Effector CD8-positive, alpha-beta T cell (primary cell): ENCODE measurements at regions not wholly inside any gene's neighbourhood (a gene's known extent, or its start where the extent isn't known, plus 50 kb on each side); places are given as distances from the start of the nearest gene placed in this dataset.
"Not testable (repeated sequence)": the region's sequence is repeated elsewhere in the genome, so short reads cannot be mapped to it uniquely, and the experiment has no call there.

Source experiments
- DNase-seq: peaks from one replicate; lab custom pipeline; 2025; lab: John Stamatoyannopoulos, UW

GRCh38 chr9:129561594-129562281, 59.2 kb downstream of the C9orf50 start:
- DNase-seq, result no peak

GRCh38 chr9:129560881-129561306, 60.0 kb downstream of the C9orf50 start:
- no peak for DNase-seq

GRCh38 chr9:129559506-129559881, 61.4 kb downstream of the C9orf50 start:
- DNase-seq, result no peak

- no peak for DNase-seq
These were observed 62.1 kb downstream of the C9orf50 start for GRCh38 chr9:129558551-129559505.

GRCh38 chr9:129558063-129558550, 62.8 kb downstream of the C9orf50 start:
- DNase-seq, result no peak

DNA sequence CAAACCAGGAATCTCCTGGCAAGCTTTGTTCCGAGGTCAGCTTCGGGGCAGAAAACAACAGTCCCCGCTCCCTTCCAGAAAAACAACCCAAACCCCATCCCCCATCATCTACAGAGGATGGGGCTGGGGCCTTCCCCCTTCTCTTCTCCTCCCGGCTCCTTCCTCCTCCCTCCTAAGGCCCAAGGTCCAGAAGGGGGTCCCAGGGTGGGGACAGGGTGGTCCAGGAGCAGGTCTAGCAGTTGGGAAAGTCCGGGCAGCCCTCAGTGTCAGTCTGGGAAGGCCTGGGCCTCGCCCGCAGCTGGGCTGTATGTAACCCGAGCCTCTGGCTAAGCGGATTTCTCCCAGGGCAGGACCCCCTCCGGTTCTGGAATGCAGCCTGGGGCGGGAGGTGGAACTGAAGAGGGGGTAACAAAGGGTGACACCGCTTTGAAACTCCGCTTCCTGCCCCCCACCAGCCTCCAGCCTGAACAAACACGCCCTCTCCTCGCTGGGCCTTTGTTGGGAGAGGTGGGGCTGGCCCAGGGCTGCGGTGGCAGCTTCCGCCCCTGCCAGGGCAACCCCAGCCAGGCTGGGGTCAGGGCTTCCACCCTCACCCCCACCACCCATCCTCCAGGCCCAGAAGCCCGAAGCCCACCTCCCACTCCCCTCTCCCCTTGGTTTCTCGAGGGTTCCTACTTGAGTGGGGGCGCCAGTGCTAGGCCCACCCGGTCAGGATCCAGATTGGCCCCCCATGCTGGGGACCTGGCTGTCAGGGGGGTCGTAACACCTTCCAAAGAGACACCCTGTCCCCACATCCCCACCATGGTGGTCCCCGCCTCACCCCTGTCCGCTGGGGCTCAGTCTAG, 63.5 kb downstream of the C9orf50 start:
- DNase-seq, result no peak

- no peak for DNase-seq
These were observed 64.3 kb downstream of the C9orf50 start for GRCh38 chr9:129556491-129557191.

DNA sequence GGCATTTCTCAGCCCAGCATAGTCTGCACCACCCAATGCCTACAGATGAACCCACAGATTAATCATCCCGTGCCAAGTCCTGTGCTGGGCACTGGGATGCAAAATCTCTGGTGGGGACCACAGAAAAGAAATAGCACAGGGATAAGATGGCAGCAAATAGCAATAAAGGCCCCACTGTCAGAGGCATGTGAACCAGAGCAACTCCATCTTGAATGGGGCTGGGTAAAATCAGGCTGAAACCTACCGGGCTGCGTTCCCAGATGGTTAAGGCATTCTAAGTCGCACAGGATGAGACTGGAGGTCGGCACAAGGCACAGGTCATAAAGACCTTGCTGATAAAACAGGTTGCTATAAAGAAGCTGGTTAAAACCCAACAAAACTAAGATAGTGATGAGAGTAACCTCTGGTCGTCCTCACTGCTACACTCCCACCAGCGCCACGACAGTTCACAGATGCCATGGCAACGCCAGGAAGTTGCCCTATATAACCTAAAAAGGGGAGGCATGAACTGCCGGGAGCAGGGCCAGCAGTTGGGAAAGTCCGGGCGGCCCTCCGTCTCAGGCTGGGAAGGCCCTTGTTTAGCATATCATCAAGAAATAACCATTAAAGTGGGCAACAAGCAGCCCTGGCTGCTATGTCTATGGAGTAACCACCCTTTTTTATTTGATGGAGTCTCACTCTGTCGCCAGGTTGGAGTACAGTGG, 65.2 kb downstream of the C9orf50 start:
- no peak for DNase-seq

DNA sequence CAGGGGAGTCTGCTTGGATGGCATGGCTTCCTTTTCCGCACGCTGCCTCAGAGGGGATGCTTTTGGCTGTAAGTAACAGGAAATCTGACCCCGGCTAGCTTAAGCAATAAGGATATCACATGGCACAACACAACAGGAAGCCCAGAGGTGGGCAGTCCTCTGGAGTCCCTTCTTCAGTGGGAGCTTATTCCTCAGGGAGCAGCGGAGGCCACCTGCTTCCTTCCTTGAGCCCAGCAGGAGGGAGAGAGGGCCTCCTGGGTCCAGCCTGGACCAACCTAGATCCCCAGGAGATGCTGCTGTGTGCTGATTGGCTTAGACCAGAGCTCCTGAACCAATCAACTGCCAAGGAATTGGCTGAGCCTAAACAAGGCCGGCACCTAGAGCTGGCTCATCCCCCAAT, 66.3 kb downstream of the C9orf50 start:
- DNase-seq, result no peak

DNA sequence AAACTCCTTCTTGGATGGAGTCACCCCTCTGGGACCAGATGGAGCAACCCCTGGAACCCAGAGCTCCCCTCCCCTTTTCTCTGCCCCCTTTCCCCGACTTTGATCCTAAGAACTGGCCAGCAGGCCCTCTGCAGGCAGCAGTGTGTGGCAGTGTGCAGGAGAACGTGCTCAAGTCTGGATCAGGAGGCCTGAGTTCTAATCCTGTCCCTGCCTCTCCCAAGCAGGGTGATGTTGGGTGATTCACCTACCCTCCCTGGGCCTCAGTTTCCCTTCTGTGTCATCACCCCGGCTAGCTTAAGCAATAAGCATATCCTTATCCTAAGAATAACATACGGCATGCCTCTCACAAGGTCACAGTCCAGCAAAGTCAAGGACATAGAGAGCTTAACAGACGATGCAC, 67.6 kb downstream of the C9orf50 start:
- DNase-seq, result no peak

DNA sequence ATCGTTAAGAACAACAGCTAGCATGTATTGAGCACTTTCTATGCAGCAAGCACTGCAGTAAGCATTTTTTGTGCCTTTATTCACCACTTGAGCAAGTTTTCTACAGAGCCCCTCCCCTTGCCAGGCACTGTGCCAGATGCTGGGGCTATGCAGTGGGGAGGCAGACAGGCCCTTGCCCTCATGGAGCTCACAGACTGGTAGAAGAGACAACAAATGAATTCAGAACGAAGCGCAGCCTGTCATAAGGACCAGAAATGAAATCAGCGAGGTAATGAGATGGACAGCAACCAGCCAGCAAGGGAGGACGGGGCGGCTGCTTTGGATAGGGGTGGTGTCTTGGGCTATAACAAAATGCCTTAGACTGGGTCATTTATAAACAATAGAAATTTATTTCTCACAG, 68.8 kb downstream of the C9orf50 start:
- DNase-seq, result no peak

- no peak for DNase-seq
These were observed 69.4 kb downstream of the C9orf50 start for GRCh38 chr9:129551393-129551973.

GRCh38 chr9:129550977-129551376, 69.9 kb downstream of the C9orf50 start:
- not testable (repeated sequence) for DNase-seq

DNA sequence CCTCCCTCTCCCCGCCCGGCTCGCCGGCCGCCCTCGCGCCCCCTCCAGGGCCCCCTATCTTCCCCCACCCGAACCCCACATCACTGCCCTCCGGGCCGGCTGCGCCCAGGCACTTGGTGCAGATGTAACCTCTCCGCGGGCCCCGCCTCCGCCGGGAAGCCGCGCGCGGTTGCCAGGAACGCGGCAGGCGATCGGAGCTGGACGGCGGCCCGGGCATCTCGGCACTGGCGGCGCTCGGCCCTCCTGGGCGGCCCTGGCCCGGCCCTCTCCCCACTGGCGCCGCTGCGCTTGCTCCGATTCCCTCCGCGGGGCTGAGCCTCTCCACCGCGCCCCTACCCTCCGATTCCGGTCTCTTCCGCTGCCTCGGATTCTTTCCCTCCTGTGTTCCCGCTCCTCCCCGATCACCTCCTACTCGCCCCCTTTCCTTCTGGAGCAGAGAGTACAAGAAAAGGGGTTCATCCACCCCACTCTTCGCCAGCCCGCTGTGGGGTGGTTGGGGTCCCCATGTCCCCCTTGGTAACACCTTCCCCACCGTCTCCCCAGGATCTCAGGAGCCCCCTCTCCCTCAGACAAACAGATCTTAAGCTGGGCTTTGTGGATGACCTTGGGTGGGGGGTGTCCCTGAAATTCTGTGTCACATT, 70.6 kb downstream of the C9orf50 start:
- no peak for DNase-seq

DNA sequence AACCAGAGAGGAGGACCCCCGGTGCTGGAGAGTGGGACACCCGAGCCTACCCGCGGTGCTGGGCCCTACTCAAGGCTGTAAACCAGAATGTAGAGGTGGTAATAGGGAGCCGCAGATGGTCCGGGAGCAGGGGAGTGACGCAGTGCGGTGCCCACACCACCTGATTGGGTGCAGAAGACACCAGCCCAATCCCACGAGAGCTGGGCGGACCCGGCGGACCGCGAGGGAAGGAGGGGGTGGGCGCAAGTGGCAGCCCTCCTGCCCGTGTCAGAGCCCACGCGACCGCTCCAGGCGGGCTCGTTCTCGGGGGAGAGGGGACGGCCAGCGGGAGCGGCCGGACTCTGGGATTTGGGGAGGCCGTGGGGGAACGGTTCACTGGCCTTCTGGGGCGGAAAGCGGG, 71.2 kb downstream of the C9orf50 start:
- no peak for DNase-seq

DNA sequence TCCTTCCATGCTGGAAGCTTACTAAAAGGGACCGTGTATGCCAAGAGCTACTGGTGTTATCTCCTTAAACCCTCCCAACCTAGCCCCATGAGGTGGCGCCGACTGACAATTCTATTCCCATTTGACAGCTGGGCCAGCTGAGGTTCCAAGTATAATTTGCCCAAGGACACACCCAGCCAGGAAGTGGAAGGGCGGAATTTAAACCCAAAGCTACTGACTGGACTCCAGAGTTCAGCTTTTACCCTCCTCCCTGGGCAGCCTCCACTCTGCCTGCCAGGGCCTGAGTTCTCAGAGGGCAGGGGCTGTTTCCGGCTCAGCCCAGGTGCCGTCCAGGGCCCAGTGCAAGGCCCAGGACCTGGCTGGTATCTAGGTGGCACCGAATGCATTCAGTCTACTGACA, 71.8 kb downstream of the C9orf50 start:
- no peak for DNase-seq

DNA sequence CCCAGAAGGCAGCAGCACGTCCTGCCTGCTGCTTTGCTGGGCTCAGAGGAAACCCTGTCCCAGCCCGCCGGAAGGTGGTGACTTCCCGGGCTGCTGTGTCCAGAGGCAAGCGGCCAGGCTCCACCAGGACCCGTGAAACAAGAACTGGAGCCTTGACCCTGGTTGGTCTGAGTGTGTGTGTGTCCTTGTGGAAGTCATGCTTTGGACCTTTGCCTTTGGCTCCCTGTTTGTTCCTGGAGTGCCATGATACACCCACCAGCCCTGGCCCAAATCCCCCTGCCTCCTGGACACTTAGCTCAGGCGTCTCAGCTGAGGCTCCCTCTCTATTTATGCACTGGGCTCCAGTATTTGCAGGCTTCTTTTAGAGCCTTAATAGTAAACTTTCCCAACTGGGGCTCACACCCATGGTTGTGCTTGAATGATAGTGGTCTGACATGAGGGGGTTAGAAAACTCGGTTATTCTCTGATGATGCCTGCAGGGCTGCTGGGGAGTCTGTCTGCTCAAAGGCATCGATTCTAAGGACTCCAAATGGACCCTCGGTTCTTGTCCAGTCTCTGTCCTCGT, 72.2 kb downstream of the C9orf50 start:
- DNase-seq, result no peak

GRCh38 chr9:129547869-129548570, 72.9 kb downstream of the C9orf50 start:
- no peak for DNase-seq

DNA sequence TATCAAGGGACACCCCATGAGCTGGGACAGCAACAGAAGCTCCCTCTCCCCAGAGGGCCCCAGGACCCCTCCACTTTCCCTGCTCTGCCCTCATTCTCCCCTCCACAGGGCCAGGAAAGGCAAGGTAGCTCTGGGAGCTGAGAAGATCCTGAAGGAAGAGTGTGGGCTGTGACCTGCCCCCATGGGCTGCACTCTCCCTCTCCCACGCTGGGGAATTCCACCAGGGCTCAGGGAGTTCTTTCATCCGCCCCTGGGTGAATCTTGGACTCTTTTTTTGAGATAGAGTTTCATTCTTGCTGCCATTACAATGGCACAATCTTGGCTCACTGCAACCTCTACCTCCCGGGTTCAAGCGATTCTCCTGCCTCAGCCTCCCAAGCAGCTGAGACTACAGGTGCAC, 73.8 kb downstream of the C9orf50 start:
- no peak for DNase-seq
